K562 (cell line): ENCODE measurements at regions not wholly inside any gene's neighbourhood (a gene's known extent, or its start where the extent isn't known, plus 50 kb on each side); places are given as distances from the start of the nearest gene placed in this dataset.
A peak's percentile ranks its signal among the peaks of the same experiment; 100 is the strongest.

Experiments used
- ATAC-seq: fragments of 200-7000 bp; cut with Tn5 transposase; 3 replicates; pipeline ENCODE4 v1.9.1; 2020; ENCODE audit warnings: moderate library complexity
- BruUV-seq: library from RNA; stranded (reverse); fragments of 400-500 nt; replicated peaks from 2 replicates; lab custom pipeline; 2021; lab: Mats Ljungman, UMichigan
- CTCF ChIA-PET: fragments of 300-600 bp; formaldehyde crosslinking; extraction: SDS; loops from one replicate; lab custom pipeline; 2021; ENCODE audit warnings: low intra/inter-chr PET ratio; lab: Yijun Ruan, JAX
- POLR2A ChIA-PET: fragments of 300-600, 350-650 bp; sonication (Branson Sonifier 250); formaldehyde crosslinking; extraction: SDS; loops from one replicate; lab custom pipeline; 2021; ENCODE audit warnings: antibody characterized with exemption, inconsistent platforms; lab: Yijun Ruan, JAX
- DNase-seq, 4 experiments: peaks; one replicate each; pipeline versions ENCODE4 v3.0.0 to v3.0.0-alpha.2; 2011 to 2018; ENCODE audit warnings: low spot score in 3 of 4, mixed read lengths in 3 of 4; ENCODE audit errors: extremely low read depth in 1 of 4
- FAIRE-seq: peaks from 2 replicates; lab custom pipeline; 2011; peaks lifted over from hg19 to GRCh38; lab: Jason Lieb, UNC
- H2AFZ ChIP-seq: 2 replicates; pipeline ENCODE4 v1.6.0; 2011; ENCODE audit warnings: low read depth, low read length, control low read depth, inconsistent platforms
- H3K27ac ChIP-seq: fragments of 200-600 bp; 3 replicates; pipeline ENCODE4 v1.8.0; 2011; ENCODE audit warnings: low read depth, mild to moderate bottlenecking, control low read depth, inconsistent platforms, low read length, moderate library complexity, mixed read lengths; ENCODE audit errors: extremely low read depth
- H3K27me3 ChIP-seq, 2 experiments: fragments of 300-600 bp in 1 of 2; 2 replicates in 1 of 2; 3 replicates in 1 of 2; pipeline versions ENCODE4 v1.6.0 to v1.8.0; 2011; ENCODE audit warnings: inconsistent platforms in 2 of 2, low read length in 2 of 2, mild to moderate bottlenecking in 1 of 2, mixed read lengths in 1 of 2, moderate library complexity in 1 of 2; ENCODE audit not compliant: control insufficient read depth in 2 of 2, insufficient read depth in 2 of 2
- H3K36me3 ChIP-seq: fragments of 300-600 bp; 3 replicates; pipeline ENCODE4 v1.8.0; 2011; ENCODE audit warnings: mild to moderate bottlenecking, low read length, inconsistent platforms; ENCODE audit not compliant: control insufficient read depth, insufficient read depth
- H3K4me1 ChIP-seq, 2 experiments: fragments of 200-600 bp in 1 of 2; replicated peaks in 1 of 2; 2 replicates in 1 of 2; 3 replicates in 1 of 2; pipeline versions ENCODE4 v1.5.1 to v1.8.0; 2011; ENCODE audit warnings: inconsistent platforms in 2 of 2, low read length in 2 of 2, mild to moderate bottlenecking in 1 of 2, mixed read lengths in 1 of 2, moderate library complexity in 1 of 2; ENCODE audit not compliant: control insufficient read depth in 2 of 2, insufficient read depth in 2 of 2
- H3K4me2 ChIP-seq: 2 replicates; pipeline ENCODE4 v1.6.1; 2011; ENCODE audit warnings: low read length, control low read depth, inconsistent platforms, mixed read lengths; ENCODE audit not compliant: insufficient read depth
- H3K4me3 ChIP-seq: fragments of 200-600 bp; sonication (generic), shearing (Covaris generic); 2 replicates; pipeline ENCODE4 v1.5.1; 2016; ENCODE audit warnings: control low read depth, inconsistent platforms
- H3K79me2 ChIP-seq: fragments of 200-600 bp; 3 replicates; pipeline ENCODE4 v1.8.0; 2011; ENCODE audit warnings: low read length, inconsistent platforms; ENCODE audit not compliant: control insufficient read depth, insufficient read depth
- H3K9ac ChIP-seq, 2 experiments: 2 replicates each; pipeline versions ENCODE4 v1.6.0 to v1.6.1; 2011; ENCODE audit warnings: low read depth in 2 of 2, low read length in 2 of 2, control low read depth in 1 of 2, inconsistent platforms in 1 of 2, mild to moderate bottlenecking in 1 of 2, mixed read lengths in 1 of 2; ENCODE audit not compliant: insufficient read depth in 1 of 2
- H3K9me1 ChIP-seq: one replicate; pipeline ENCODE4 v1.6.0; 2011; ENCODE audit warnings: inconsistent platforms, mild to moderate bottlenecking, low read length, moderate library complexity; ENCODE audit not compliant: control insufficient read depth, insufficient read depth
- H3K9me3 ChIP-seq: replicated peaks from 2 replicates; pipeline ENCODE4 v1.5.1; 2011; ENCODE audit warnings: low read depth, low read length, inconsistent platforms; ENCODE audit not compliant: control insufficient read depth, insufficient read depth
- H4K20me1 ChIP-seq: replicated peaks from 2 replicates; pipeline ENCODE4 v1.6.1; 2011; ENCODE audit warnings: low read length, inconsistent platforms, mixed read lengths; ENCODE audit not compliant: control insufficient read depth, insufficient read depth
- ARHGAP35 ChIP-seq: fragments of 450-650 bp; IDR thresholded peaks from 2 replicates; pipeline ENCODE4 v1.6.1; 2018; ENCODE audit not compliant: partially characterized antibody
- CBFA2T2 ChIP-seq: fragments of 450-650 bp; conservative IDR thresholded peaks from 2 replicates; pipeline ENCODE4 v1.6.1; 2017; ENCODE audit warnings: mild to moderate bottlenecking
- DPF2 ChIP-seq: fragments of 450-650 bp; IDR thresholded peaks from 2 replicates; pipeline ENCODE4 v1.6.1; 2016
- FOXA3 ChIP-seq, 2 experiments: fragments of 450-650 bp in 1 of 2; sonication (generic) in 1 of 2; formaldehyde crosslinking; IDR thresholded peaks in 1 of 2; conservative IDR thresholded peaks in 1 of 2; 2 replicates each; pipeline versions ENCODE4 v1.4.0 to v1.8.0; 2020 to 2022; ENCODE audit warnings: mild to moderate bottlenecking in 2 of 2, missing genetic modification reagents in 1 of 2
- MAFK ChIP-seq: IDR thresholded peaks from 2 replicates; pipeline ENCODE4 v1.6.1; 2011; ENCODE audit warnings: low read length, improper control_type of control experiment
- PRMT5 ChIP-seq: sonication (generic); formaldehyde crosslinking; IDR thresholded peaks from 2 replicates; pipeline ENCODE4 v1.5.0; 2020; ENCODE audit warnings: missing genetic modification reagents
- RAD51 ChIP-seq: fragments of 450-650 bp; IDR thresholded peaks from 2 replicates; pipeline ENCODE4 v1.7.1; 2016; ENCODE audit warnings: low read depth, mild to moderate bottlenecking, borderline replicate concordance
- RBM22 ChIP-seq: fragments of 200-400 bp; formaldehyde crosslinking; IDR thresholded peaks from 2 replicates; pipeline ENCODE4 v1.6.1; 2018; ENCODE audit warnings: low read length, low read depth; ENCODE audit not compliant: poor library complexity, severe bottlenecking
- SAFB ChIP-seq: fragments of 200-400 bp; formaldehyde crosslinking; IDR thresholded peaks from 2 replicates; pipeline ENCODE4 v1.6.1; 2017; ENCODE audit warnings: low read depth, low read length, borderline replicate concordance
- ZBED1 ChIP-seq: IDR thresholded peaks from 2 replicates; pipeline ENCODE4 v1.6.1; 2014
- ZBTB7A ChIP-seq: IDR thresholded peaks from 2 replicates; pipeline ENCODE4 v1.6.1; 2011; ENCODE audit warnings: low read depth, mild to moderate bottlenecking, low read length, moderate library complexity, borderline replicate concordance; ENCODE audit not compliant: control insufficient read depth
- ZNF263 ChIP-seq: sonication (generic); formaldehyde crosslinking; IDR thresholded peaks from 2 replicates; pipeline ENCODE4 v1.8.0; 2022; ENCODE audit warnings: mild to moderate bottlenecking, missing genetic modification reagents, borderline replicate concordance
- WGBS: fragments of 100-300 bp; shearing (Covaris generic); methylation state at CpG from one replicate; pipeline ENCODE4 v1.1.6; 2016; ENCODE audit warnings: low coverage, mixed read lengths; ENCODE audit not compliant: insufficient coverage; ENCODE audit errors: missing lambda C conversion rate; 5-methylcytosine and 5-hydroxymethylcytosine counted together
- in situ Hi-C: fragments of 300-500 bp; cut with MboI; formaldehyde crosslinking; loops from 4 replicates; pipeline ENCODE4 v1.15.0; 2018; ENCODE audit warnings: inconsistent platforms, mixed read lengths
- intact Hi-C: fragments of 100-400 bp; cut with micrococcal nuclease; formaldehyde crosslinking; loops from 2 replicates; pipeline ENCODE4 v1.14.2; 2022
- TF ChIP-seq, protein P1 (sequence below), 2 experiments: fragments of 150-350 bp in 1 of 2; IDR thresholded peaks; 2 replicates each; pipeline ENCODE4 v1.6.1; 2012 to 2016; ENCODE audit warnings: low read depth in 2 of 2, low read length in 2 of 2, mild to moderate bottlenecking in 1 of 2, moderate library complexity in 1 of 2
- TF ChIP-seq, protein P2 (sequence below): fragments of 450-650 bp; conservative IDR thresholded peaks from 2 replicates; pipeline ENCODE4 v1.6.1; 2016; ENCODE audit warnings: missing genetic modification characterization, low read depth, mild to moderate bottlenecking, missing compliant biosample characterization, moderate library complexity
- TF ChIP-seq, protein P3 (sequence below): sonication (generic); formaldehyde crosslinking; IDR thresholded peaks from 2 replicates; pipeline ENCODE4 v1.8.1; 2023; ENCODE audit warnings: mild to moderate bottlenecking, missing genetic modification reagents

- TF ChIP-seq, protein P1, sequence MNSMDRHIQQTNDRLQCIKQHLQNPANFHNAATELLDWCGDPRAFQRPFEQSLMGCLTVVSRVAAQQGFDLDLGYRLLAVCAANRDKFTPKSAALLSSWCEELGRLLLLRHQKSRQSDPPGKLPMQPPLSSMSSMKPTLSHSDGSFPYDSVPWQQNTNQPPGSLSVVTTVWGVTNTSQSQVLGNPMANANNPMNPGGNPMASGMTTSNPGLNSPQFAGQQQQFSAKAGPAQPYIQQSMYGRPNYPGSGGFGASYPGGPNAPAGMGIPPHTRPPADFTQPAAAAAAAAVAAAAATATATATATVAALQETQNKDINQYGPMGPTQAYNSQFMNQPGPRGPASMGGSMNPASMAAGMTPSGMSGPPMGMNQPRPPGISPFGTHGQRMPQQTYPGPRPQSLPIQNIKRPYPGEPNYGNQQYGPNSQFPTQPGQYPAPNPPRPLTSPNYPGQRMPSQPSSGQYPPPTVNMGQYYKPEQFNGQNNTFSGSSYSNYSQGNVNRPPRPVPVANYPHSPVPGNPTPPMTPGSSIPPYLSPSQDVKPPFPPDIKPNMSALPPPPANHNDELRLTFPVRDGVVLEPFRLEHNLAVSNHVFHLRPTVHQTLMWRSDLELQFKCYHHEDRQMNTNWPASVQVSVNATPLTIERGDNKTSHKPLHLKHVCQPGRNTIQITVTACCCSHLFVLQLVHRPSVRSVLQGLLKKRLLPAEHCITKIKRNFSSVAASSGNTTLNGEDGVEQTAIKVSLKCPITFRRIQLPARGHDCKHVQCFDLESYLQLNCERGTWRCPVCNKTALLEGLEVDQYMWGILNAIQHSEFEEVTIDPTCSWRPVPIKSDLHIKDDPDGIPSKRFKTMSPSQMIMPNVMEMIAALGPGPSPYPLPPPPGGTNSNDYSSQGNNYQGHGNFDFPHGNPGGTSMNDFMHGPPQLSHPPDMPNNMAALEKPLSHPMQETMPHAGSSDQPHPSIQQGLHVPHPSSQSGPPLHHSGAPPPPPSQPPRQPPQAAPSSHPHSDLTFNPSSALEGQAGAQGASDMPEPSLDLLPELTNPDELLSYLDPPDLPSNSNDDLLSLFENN (IDR thresholded peaks at IDR 0.05; ENCODE audit: low read depth in 2 of 2, low read length in 2 of 2) = no peak
- TF ChIP-seq ZBED1 = no peak
- TF ChIP-seq RBM22 = no peak
- TF ChIP-seq, all 486 proteins: peak for 0
These were observed 181.3 kb downstream of the THBS2 start (continued) for GRCh38 chr6:169072127-169073042.

DNA sequence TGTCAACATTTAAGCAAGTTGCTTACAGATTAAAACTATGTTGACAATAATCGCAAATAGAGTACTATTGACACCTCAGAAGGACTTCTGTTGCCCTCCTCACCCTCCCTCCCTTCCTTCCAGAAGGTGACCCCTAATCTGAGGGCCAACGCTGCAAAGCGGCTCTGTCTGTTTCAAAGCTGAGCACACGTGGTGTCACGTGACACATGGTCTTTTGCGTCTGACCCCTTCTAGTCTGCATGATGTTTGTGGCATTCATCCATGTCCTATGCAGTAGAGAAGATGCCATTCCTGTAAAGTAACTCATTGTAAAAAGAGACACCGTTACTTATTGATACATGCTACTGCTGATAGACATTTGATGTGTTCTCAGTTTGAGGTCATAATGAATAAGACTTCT, 182.3 kb downstream of the THBS2 start:
- peak; percentile 56 for FAIRE-seq
- TF ChIP-seq ZNF263 (CRISPR knock-in tag) (no peak), MAFK (no peak), FOXA3 (CRISPR knock-in tag; conservative IDR thresholded peaks at IDR 0.05 in 1 of 2, IDR thresholded peaks at IDR 0.05 in 1 of 2) (no peak), PRMT5 (CRISPR knock-in tag) (no peak), ZBTB7A (no peak), RAD51 (peak; percentile 82; the same call in 1 of the 2 replicates), DPF2 (no peak), CBFA2T2 (peak; percentile 42), SAFB (no peak), ARHGAP35 (no peak)
- TF ChIP-seq, protein P2, sequence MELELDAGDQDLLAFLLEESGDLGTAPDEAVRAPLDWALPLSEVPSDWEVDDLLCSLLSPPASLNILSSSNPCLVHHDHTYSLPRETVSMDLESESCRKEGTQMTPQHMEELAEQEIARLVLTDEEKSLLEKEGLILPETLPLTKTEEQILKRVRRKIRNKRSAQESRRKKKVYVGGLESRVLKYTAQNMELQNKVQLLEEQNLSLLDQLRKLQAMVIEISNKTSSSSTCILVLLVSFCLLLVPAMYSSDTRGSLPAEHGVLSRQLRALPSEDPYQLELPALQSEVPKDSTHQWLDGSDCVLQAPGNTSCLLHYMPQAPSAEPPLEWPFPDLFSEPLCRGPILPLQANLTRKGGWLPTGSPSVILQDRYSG (tag) = no peak
- TF ChIP-seq, protein P3, sequence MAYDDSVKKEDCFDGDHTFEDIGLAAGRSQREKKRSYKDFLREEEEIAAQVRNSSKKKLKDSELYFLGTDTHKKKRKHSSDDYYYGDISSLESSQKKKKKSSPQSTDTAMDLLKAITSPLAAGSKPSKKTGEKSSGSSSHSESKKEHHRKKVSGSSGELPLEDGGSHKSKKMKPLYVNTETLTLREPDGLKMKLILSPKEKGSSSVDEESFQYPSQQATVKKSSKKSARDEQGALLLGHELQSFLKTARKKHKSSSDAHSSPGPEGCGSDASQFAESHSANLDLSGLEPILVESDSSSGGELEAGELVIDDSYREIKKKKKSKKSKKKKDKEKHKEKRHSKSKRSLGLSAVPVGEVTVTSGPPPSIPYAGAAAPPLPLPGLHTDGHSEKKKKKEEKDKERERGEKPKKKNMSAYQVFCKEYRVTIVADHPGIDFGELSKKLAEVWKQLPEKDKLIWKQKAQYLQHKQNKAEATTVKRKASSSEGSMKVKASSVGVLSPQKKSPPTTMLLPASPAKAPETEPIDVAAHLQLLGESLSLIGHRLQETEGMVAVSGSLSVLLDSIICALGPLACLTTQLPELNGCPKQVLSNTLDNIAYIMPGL (CRISPR knock-in tag) = no peak

More for the DNA sequence above, 182.3 kb downstream of the THBS2 start:
- no peak overlapping the region for H2AFZ ChIP-seq
- H3K9ac ChIP-seq = no peak overlapping the region
- ATAC-seq (no peak), DNase-seq (no peak)
- H3K27ac ChIP-seq = no peak overlapping the region
- in situ Hi-C loops = no loop called here
- peaks cover 12 to 40% of the 10 kb centered on the region in 2 experiments; a peak in 3 of 5 replicates for H3K27me3 ChIP-seq
- no peaks in the 10 kb centered on the region for H3K79me2 ChIP-seq
- CTCF ChIA-PET = no interaction called here
- H4K20me1 ChIP-seq = no peaks in the 10 kb centered on the region
- no peak overlapping the region for H3K4me3 ChIP-seq
- no peaks in the 10 kb centered on the region for H3K9me1 ChIP-seq
- no peaks in the 10 kb centered on the region for H3K4me1 ChIP-seq
- WGBS = under 1% methylated on average over 7 of the region's 7 CpGs
- intact Hi-C loops = no loop called here
- H3K9me3 ChIP-seq = no peaks in the 10 kb centered on the region
- POLR2A ChIA-PET = no interaction called here
- H3K4me2 ChIP-seq = no peak overlapping the region
- no TSS peak for BruUV-seq
- H3K36me3 ChIP-seq = no peaks in the 10 kb centered on the region
